ENCODE measurements at regions not wholly inside any gene's neighbourhood (a gene's known extent, or its start where the extent isn't known, plus 50 kb on each side); places are given as distances from the start of the nearest gene placed in this dataset.

DNA sequence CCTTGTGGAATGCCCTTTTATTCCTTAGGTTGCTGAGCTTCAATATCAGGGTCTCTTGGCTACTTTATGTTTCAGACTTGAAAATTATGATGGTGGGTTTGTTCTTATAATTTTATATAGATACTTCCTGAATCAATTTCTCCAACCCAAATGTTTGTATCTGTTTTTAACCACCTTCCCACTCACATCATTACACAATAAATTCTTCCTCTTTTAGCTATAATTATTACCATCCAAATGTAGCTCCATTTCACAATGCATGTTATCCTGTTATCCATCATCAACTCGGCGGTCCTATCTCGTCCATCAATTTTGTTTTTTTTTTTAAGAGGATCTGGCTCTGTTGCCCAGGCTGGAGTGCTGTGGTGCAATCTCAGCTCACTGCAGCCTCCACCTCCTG lies 357.6 kb upstream of the ZP4 start:
- no peak for DNase-seq

DNA sequence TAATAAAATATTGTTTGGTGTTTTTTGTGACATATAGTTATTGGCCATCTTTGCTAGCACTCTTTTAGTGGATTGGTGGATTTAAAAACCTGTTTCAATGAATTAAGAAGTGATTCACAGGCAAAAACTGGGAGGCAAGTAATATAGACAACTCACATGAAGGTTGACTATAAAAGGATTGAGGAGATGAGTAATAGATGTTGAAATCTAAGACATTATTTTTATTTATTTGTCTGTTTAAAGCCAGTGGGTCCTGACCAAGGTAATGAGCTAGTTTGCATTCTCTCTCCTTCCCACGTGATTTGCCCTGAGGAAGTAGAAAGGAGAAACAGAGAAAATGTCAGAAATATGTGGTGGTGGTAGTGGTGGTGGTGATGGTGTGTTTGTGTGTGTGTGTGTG lies 351.5 kb upstream of the ZP4 start:
- DNase-seq: no peak

GRCh38 chr1:238241607-238242006 lies 350.9 kb upstream of the ZP4 start:
- no peak for DNase-seq

DNA sequence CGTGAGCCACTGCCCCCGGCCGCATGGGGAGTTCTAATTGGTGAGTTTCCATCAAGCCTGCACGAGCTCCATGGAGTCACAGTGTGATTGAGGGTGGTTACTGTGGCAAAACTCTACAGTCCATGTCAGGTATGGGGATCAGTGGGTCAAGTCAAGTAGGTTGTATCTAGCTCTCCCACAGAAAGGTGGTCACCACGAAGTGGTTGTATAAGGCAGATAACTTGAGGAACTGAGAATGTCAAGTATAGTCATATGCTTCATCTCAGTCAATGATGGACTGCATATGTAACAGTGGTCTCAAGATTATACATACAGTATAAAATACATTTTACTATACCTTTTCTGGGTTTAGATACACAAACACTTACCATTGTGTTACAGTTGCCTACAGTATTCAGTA lies 348.6 kb upstream of the ZP4 start:
- DNase-seq: no peak

DNA sequence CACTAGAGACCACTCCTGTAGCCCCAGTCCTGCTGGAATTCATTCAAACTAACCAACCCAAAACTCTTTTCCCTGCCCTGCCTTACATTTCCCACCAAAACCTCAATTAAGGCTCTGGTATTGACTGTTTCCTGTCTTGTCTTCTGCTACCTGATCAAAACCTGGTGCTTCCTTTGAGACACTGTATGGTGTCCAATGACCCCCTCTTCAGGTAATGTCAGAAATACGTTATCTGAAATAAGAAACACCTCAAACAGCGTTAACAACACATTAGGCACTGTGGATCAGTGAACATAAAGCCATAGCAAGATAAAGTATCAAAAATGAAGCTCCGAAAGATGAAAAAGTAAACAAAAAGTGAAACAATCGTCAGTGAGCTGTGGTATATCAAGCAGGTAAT lies 343.2 kb upstream of the ZP4 start:
- DNase-seq: no peak

DNA sequence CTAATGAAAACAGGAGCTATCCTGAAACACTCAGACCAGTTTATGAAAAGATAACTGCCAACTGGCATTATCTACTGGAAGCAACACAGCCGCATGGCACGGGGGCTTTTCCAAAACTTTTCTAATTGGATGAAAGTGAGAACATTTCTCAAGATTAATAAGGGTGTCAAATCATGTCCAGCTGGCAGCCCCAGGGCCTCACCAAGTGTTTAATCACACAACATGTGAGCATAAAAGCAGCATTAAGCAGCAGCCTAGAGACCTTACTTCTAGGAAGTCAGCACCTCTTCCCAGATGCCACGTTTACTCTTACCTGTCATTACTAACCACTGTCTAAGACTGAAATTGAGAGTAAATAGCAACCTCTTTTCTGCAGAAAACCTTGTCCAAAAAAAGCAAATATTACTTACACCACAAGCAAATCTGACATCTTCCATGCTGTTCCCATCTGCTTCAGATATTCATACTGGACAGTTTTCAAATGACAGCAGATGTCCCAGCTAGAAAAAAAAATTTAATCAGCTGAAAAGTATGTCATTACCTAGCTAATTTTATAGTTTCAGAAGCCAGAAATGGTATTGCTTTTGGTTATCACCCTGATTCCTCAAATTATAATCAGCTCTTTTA lies 341.5 kb upstream of the ZP4 start:
- DNase-seq: no peak

GRCh38 chr1:238226810-238227209 lies 336.1 kb upstream of the ZP4 start:
- no peak for DNase-seq

DNA sequence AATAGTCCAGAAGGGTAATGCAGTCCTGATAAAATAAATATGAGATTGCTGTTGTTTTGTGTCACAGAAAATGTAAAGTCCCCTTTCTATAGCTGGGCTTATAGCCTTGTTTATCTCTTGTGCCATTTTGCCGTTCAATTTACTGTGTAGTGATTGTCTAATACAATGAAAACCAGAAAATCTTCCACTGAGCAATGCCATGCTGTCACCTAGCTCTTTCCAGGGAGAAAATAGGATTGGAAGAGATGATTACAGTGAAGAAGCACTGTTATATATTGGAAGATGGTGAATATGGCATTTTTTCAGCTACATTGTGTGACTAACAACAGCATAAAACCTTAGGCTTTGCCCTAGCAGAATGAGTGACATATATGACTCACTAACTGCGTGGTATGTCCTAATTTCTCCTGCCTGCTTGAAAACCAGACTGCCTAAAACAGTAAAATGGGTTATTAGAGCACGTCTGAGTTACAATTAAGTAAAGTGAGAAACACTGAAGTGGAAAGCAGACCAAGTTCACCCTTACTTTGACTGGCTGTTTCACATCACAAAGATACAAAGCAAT lies 332.4 kb upstream of the ZP4 start:
- DNase-seq: no peak

DNA sequence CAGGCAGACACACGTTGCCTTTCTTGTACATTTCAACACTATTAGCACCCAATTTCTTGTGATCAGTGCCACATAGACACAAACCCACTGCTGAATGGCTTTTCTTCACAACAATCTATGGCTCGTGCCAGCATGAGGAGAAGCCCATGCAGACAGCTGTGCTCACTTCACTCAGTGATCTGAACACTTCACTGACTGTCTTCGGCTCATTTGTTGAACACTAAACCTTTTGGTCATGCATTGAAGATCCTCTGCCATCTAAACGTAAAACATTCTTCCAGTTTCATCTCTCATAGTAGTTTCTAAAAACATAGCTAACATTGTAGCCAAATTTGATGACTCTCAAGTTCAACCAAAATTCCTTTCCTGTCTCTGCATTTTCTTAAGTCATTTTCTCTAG lies 331.0 kb upstream of the ZP4 start:
- DNase-seq: no peak

DNA sequence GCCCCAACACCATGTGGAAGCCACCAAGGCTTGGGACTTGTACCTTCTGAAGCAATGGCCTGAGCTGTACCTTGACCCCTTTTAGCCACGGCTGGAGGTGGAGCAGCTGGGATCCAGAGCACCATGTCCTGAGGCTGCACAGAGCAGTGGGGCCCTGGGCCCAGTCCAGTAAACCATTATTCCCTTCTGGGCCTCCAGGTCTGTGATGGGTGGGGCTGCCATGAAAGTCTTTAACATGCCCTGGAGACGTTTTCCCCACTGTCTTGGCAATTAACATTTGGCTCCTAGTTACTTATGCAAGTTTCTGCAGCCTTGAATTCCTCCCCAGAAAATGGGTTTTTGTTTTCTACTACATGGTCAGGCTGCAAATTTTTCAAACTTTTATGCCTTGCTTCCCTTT lies 323.7 kb upstream of the ZP4 start:
- no peak for DNase-seq

DNA sequence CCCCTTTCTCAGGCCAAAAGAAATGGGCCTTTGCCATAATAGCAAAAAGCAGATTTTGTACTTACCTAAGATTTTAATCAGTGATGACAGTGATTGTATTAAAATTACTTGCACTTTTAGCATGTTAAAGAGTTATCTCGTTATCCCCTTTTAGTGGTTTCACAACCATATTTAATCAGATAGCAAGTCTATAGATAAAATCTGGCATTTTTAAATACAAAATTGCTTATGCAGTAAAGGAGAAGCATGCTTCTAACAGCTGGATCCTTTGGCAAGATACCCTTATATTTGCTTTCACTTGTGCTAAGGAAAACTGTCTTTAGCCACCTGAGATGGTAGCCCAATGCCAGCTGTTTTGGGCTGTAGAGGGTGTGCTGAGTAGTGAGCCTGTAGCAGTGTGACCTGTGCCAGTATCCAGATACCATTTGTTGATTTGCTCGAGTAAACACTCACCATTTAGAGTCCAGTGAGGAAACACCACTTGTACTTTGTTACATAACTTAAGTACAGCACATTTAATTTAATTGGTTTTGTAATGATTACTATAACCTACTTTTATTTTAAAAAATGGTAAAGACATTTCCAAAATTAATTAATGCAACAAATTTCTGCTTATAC lies 314.4 kb upstream of the ZP4 start:
- no peak for DNase-seq

GRCh38 chr1:238201992-238202391 lies 311.3 kb upstream of the ZP4 start:
- no peak for DNase-seq

- DNase-seq: no peak
Observed at GRCh38 chr1:238199325-238199724, 308.6 kb upstream of the ZP4 start.

DNA sequence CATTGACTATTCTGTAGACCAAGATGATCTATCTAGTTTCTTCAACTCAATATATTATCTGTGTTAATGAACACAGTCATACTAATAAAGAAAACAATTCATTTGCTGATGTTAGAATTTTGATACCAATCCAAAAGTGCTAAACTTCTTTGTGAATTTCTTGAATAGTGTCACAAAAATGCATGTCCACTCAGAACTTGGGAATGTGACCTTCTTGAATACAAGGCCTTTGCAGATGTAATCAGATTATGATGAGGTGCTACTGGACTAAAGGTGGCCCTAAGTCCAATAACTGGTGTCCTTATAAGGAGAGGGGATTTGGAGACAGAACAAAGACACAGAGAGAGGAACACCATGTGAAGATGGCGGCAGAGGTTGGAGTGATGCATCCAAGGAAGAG lies 305.8 kb upstream of the ZP4 start:
- DNase-seq: no peak

- no peak for DNase-seq
Observed at GRCh38 chr1:238191170-238191569, 300.4 kb upstream of the ZP4 start.

- no peak for DNase-seq
Observed at GRCh38 chr1:238187575-238187949, 296.8 kb upstream of the ZP4 start.

GRCh38 chr1:238186887-238187574 lies 296.3 kb upstream of the ZP4 start:
- DNase-seq: no peak

DNA sequence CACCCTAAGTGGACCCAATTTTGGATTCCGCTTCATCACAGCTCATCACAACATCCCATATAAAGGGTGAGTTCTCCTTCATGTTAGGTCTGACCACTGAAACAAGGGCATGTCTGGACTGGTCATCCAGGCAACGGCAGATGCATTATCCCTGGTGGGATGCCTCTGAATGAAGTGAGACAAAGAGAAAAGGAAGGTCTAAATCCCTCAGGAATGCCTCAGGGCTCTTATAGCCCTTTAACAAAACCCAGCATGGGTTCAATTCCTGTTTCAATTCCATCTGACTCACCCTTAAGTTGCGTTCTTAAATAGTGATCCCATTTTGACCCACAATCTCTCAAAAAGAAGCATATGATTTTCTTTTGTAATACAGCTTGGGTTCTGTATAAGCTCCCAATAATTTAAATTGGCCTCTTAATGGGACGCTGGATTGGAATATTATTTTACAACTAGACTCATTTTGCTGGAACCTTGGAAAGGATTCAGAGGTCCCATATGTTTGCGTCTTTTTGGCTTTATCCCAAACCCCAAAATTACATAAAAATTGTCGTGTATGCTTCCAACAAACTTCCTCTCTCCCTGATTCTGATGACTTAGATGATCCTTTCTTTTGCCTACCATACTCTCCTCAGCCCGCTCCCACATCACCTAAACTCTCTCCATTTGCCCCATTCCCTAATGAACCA lies 287.4 kb upstream of the ZP4 start:
- no peak for DNase-seq

DNA sequence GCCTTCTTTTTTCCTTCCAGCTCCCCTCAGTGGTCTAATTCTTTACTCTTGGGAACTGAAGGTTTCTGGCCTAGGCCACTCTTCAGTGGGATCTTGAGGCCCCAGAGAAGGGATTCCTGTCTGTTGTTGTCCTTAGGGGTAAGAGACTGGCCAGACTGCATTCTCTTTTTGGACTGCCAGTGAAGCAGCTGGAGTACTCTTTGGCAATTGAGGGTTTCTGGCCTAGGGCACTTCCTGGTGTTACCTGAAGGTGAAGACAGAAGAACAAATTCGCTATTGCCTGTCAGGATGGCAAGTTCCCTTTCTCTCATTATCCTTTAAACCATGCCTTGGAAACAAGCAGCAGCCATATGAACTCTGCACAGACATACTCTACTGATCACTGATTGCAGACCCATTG lies 286.6 kb upstream of the ZP4 start:
- DNase-seq: no peak

DNA sequence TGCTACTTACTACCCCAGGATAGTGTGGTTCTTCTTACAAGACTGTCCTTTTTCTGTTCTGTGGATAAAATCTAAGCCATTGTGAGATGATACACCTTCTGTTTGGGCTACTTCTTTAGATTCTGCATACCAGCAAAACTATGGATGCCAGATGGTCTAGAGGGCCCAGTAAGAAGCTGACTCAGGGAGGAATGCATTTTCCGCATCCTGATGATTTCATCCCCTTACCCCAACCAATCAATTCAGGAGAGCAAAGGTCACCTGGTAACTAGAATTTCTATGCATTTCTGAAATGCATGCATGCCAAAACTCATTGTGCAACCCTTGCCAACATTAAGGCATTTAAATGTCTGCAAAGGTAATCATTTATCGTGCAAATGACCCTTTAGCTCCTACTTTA lies 285.7 kb upstream of the ZP4 start:
- no peak for DNase-seq

- no peak for DNase-seq
Observed at GRCh38 chr1:238171985-238172384, 281.3 kb upstream of the ZP4 start.

DNA sequence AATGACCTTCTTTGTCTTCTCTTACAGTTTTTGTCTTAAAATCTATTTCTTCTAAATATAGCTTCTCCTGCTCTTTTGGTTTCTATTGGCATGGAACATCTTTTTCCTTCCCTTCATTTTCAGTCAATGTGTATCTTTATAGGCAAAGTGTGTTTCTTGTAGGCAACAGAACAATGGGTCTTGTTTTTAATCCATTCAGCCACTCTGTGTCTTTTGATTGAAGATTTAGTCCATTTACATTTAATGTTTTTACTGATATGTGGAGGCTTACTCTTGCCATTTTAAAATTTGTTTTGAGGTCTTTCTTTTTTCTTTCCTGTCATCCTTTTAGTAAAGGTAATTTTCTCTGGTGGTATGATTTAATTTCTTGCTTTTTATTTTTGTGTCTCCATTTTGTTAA lies 271.2 kb upstream of the ZP4 start:
- DNase-seq: no peak

- no peak for DNase-seq
Observed at GRCh38 chr1:238153939-238154338, 263.2 kb upstream of the ZP4 start.

DNA sequence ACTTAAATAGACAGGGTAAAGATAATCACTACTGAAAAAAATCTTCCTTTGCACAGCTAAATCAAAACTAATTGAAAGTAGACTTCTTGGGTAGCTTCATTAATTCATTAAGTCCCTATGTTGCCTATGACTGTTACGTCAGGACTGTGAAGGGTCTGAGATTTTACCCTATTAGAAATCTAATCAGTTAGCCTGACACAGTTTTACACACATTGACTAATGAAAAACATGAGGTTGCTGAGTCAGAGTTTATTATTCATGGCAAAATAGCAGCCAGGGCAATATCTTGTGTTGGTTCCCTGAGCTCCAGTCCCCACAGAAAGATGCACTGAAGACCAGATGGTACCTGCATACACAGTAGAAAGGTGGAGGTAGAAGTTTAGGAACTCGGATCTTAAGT lies 262.5 kb upstream of the ZP4 start:
- no peak for DNase-seq
